NCI-H2227 treated with DMSO at 0.1 percent for 48 hours (cell line): ENCODE measurements at regions not wholly inside any gene's neighbourhood (a gene's known extent, or its start where the extent isn't known, plus 50 kb on each side); places are given as distances from the start of the nearest gene placed in this dataset.
A peak's percentile ranks its signal among the peaks of the same experiment; 100 is the strongest.

Experiments
- DNase-seq: peaks from one replicate; lab custom pipeline; 2025; lab: John Stamatoyannopoulos, UW

- no peak for DNase-seq
These were observed 61.9 kb downstream of the EXOSC2 start for GRCh38 chr9:130755377-130756007.

- no peak for DNase-seq
These were observed 62.5 kb downstream of the EXOSC2 start for GRCh38 chr9:130756037-130756436.

GRCh38 chr9:130756455-130757152 is 63.0 kb downstream of the EXOSC2 start:
- no peak for DNase-seq

- no peak for DNase-seq
These were observed 66.2 kb downstream of the EXOSC2 start for GRCh38 chr9:130759738-130760137.

GRCh38 chr9:130763331-130764171 is 70.0 kb downstream of the EXOSC2 start:
- DNase-seq, result no peak

- DNase-seq, result no peak
These were observed 69.7 kb upstream of the ABL1 start for GRCh38 chr9:130765137-130766020.

GRCh38 chr9:130766021-130766926 is 68.8 kb upstream of the ABL1 start:
- DNase-seq, result no peak

- DNase-seq, result no peak
These were observed 68.1 kb upstream of the ABL1 start for GRCh38 chr9:130766927-130767307.

GRCh38 chr9:130768265-130768664 is 66.8 kb upstream of the ABL1 start:
- no peak for DNase-seq

- no peak for DNase-seq
These were observed 66.1 kb upstream of the ABL1 start for GRCh38 chr9:130768891-130769403.

GRCh38 chr9:130770093-130770492 is 65.0 kb upstream of the ABL1 start:
- no peak for DNase-seq

- DNase-seq, result peak; percentile 59
These were observed 64.2 kb upstream of the ABL1 start for GRCh38 chr9:130770679-130771442.

- no peak for DNase-seq
These were observed 62.9 kb upstream of the ABL1 start for GRCh38 chr9:130772185-130772584.

GRCh38 chr9:130774183-130774582 is 60.9 kb upstream of the ABL1 start:
- no peak for DNase-seq

- DNase-seq, result no peak
These were observed 59.6 kb upstream of the ABL1 start for GRCh38 chr9:130775336-130775991.

- peak; percentile 33 for DNase-seq
These were observed 55.8 kb upstream of the ABL1 start for GRCh38 chr9:130779153-130779855.

- no peak for DNase-seq
These were observed 54.6 kb upstream of the ABL1 start for GRCh38 chr9:130780415-130780814.

- DNase-seq, result no peak
These were observed 54.1 kb upstream of the ABL1 start for GRCh38 chr9:130780865-130781504.
